GM03348 (cell line): ENCODE measurements at regions not wholly inside any gene's neighbourhood (a gene's known extent, or its start where the extent isn't known, plus 50 kb on each side); places are given as distances from the start of the nearest gene placed in this dataset.
"Not testable (repeated sequence)": the region's sequence is repeated elsewhere in the genome, so short reads cannot be mapped to it uniquely, and the experiment has no call there.

Experiments
- DNase-seq: peaks from one replicate; pipeline ENCODE4 v3.0.0; 2012; ENCODE audit warnings: low spot score

DNA sequence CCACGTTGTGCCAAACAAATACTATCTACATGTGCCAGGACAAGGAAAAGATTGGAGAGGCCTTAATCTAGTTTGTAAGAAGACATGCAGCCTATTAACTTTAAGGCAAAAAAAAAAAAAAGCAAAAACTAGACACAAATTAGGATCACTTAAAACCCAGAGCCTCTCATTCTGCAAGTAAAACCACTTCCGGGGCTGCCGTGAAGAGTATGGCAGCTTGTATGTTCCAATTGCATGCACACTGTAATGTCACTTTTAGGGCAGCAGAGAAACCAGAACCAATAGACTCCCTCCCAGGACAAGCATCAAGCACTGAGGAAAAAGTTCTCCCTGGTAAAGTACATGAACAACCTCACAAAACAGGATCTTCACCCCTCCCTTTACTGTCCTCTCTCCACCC is 70.6 kb downstream of the RSL24D1 start:
- DNase-seq = no peak

GRCh38 chr15:55124616-55125015 is 72.1 kb downstream of the RSL24D1 start:
- no peak for DNase-seq

GRCh38 chr15:55118344-55118870 is 78.3 kb downstream of the RSL24D1 start:
- DNase-seq = no peak

DNA sequence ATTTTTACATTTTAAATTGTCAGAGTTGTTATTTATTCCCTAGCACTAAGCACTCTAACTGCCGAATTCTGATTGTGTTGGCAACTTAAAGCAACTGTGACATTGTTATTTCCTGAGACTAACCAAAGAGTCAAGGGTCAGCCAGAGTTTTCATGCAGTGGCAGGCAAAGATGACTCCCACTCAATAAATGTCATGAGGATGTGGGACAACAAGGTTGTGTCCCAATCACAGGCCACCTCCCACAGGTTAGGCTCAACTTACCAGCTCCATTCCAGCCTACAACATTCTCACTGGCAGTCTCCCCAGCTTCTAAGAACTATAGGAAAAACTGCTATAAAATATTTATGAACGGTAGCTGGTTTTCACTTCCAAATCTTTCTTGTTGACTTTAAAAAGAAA is 80.1 kb downstream of the RSL24D1 start:
- DNase-seq = no peak

- DNase-seq = no peak
These were observed 83.0 kb downstream of the RSL24D1 start for GRCh38 chr15:55113736-55114135.

- DNase-seq = no peak
These were observed 84.0 kb downstream of the RSL24D1 start for GRCh38 chr15:55112706-55113105.

- no peak for DNase-seq
These were observed 86.3 kb downstream of the RSL24D1 start for GRCh38 chr15:55110446-55110845.

DNA sequence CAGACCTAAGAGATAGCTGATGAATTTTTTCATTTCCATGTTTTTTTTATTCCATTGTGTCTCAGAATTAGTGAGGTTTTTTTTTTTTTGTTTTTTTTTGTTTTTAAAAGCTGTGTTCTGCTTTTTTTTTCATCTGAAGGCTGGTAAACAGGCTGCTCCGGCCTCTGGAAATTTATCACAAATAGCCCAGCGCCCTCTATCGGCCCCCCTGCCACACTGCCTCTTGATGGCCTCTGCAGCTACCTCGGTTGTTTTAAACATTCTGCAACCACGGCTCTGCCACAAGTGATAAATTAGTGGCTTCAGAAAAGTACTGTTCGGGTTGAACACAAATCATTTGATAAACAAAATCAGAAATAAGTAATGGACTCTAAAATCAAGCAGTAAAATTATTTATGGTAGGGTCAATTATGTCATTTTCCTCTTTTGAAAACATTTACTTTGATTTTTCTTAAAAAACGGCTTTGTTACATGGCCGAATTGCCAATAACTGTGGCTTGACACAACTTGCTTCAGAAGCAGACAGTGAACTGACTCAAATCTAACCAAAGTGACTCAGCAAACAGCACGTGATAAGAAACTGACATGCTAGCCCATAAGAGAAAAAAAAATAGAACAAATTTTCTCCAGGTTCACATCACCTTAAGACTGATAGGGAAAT is 87.8 kb downstream of the RSL24D1 start:
- peak; percentile 64 for DNase-seq

DNA sequence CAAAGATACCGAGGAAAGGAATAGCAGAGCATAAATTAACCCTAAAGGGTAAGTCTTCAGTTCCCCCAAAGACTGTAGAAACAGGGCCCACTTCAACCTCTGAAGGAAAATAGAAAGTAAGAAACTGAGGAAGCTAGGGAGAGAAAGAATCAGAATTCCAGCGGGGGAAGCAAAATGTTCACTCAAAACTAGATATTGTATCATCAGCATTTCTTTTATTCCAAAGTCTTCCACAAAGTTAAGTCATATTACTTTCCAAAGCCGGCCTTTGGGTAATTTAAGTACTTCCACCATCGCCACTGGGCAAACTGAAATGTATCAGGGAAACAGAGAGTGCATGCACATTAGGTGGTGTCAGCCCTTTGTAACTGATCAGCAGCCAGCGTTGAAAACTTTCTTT is 88.3 kb downstream of the RSL24D1 start:
- no peak for DNase-seq

GRCh38 chr15:55106155-55106554 is 90.6 kb downstream of the RSL24D1 start:
- DNase-seq = no peak

DNA sequence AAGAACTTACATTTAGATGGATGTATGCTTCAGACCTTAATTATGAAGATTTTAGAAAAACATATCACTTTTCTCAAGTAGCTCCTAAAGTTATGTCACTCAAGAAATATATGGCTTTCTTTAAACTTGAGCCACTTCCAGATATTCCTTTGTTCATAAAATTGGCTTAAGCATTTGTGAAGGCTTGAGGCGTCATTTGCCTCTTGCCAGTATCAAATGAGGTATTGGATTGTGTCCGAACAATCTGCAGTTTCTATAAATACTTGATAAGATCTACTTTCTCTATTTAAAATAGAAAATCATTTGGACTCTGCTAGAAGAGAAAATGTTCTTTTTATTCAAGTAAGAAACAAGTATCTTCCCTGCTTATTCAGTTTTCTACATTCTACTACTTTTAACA is 102.6 kb downstream of the RSL24D1 start:
- no peak for DNase-seq

GRCh38 chr15:55088207-55088606 is 108.5 kb downstream of the RSL24D1 start:
- DNase-seq = no peak

- no peak for DNase-seq
These were observed 112.1 kb downstream of the RSL24D1 start for GRCh38 chr15:55084673-55085072.

- DNase-seq = no peak
These were observed 112.5 kb downstream of the RSL24D1 start for GRCh38 chr15:55084216-55084615.

- not testable (repeated sequence) for DNase-seq
These were observed 119.7 kb downstream of the RSL24D1 start for GRCh38 chr15:55077052-55077451.

DNA sequence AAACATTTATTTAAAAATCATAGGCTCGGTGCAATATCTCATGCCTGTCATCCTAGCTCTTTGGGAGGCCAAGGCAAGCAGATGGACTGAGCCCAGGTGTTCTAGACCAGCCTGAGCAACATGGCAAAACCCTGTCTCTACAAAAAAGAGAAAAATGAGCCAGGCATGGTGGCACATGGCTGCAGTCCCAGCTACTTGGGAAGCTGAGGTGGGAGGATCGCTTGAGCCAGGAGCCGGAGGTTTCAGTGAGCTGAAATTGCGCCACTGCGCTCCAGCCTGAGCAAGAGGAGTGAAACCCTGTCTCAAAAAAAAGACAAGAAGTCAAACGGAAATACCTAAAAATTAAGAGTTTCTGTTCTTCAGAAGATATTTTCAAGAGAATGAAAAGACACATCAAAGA is 122.3 kb downstream of the RSL24D1 start:
- DNase-seq = no peak

DNA sequence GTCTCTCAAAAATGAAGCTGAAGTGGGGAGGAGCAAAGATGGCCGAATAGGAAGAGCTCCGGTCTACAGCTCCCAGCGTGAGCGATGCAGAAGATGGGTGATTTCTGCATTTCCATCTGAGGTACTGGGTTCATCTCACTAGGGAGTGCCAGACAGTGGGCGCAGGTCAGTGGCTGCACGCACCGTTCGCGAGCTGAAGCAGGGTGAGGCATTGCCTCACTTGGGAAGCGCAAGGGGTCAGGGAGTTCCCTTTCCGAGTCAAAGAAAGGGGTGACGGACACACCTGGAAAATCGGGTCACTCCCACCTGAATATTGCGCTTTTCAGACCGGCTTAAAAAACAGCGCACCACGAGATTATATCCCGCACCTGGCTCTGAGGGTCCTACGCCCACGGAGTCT is 132.8 kb downstream of the RSL24D1 start:
- not testable (repeated sequence) for DNase-seq

GRCh38 chr15:55060836-55061235 is 135.9 kb downstream of the RSL24D1 start:
- no peak for DNase-seq

- DNase-seq = no peak
These were observed 140.2 kb downstream of the RSL24D1 start for GRCh38 chr15:55056500-55056899.

- DNase-seq = no peak
These were observed 152.6 kb downstream of the RSL24D1 start for GRCh38 chr15:55044162-55044561.

DNA sequence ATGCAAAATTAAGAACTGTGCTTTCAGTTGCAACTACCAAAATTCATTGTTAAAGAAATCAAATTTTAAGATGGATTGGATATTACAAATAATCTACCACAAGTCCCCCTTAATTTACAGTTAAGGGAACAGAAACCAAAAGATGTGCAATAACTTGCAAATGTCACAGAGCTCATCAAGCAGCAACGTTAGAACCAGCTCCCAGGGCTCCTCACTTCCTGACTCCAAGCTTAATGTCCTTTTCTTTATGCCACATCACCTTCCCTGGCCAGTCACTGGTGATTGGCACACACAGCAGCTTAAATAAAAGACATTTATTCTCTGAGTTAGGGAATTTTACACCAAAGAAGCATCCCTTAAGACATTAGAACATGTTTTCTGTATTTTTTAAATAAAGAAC is 159.7 kb downstream of the RSL24D1 start:
- no peak for DNase-seq

- no peak for DNase-seq
These were observed 161.0 kb downstream of the RSL24D1 start for GRCh38 chr15:55035749-55036148.

GRCh38 chr15:55033574-55033973 is 163.2 kb downstream of the RSL24D1 start:
- DNase-seq = no peak

GRCh38 chr15:55031727-55032126 is 165.0 kb downstream of the RSL24D1 start:
- no peak for DNase-seq
